ENCODE measurements at regions not wholly inside any gene's neighbourhood (a gene's known extent, or its start where the extent isn't known, plus 50 kb on each side); places are given as distances from the start of the nearest gene placed in this dataset.

DNA sequence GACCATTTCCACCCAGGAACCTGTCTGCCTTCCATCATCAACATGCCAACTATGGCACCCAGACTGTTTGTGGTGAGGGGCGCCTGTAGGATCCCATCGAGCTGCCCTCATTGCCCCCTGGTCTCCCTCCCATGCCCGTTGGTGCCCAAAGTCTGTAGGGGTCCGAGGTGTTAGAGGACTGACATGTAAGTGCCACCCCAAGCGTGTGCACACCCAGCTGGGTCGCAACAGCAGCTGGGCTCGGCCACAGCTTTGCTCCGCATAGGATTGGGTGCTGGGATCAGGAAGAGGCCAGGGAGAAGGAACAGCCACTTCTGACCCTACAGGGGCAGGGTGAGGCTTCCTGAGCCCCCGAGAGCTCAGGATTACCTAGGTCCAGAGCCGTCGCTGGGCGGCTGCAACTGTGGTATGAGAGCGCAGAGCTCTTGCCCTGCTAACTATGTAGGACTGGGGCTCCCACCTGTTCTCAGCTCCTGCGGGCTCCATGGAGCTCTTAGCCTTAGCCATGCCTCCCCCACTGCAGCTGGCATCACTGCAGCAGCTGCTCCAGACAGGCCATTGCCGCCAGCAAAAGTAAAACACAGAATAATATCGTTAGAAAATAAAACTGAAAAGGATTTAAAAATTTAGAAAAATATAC, 1160.3 kb downstream of the FSTL5 start:
- 97% methylated on average over 14 of the region's 16 CpGs for WGBS (ENCODE audit: insufficient coverage)
- no peak for DNase-seq
- H3K36me3 ChIP-seq (ENCODE audit: control insufficient read depth in 4 of 4, insufficient read depth in 4 of 4, low read length in 3 of 4) = no peaks in the 10 kb centered on the region
- no peak overlapping the region for H3K27ac ChIP-seq (ENCODE audit: insufficient read depth in 1 of 2, low read depth in 1 of 2, low read length in 2 of 2, poor library complexity in 1 of 2, severe bottlenecking in 2 of 2)
- no peak overlapping the region for H3K4me3 ChIP-seq (ENCODE audit: control insufficient read depth in 1 of 7, extremely low read depth in 1 of 7, insufficient read depth in 4 of 7, low read depth in 2 of 7, low read length in 6 of 7)
- no peaks in the 10 kb centered on the region for H3K27me3 ChIP-seq (replicated peaks in 2 of 5; ENCODE audit: control insufficient read depth in 4 of 5, insufficient read depth in 5 of 5, low read length in 4 of 5)
- no peaks in the 10 kb centered on the region for H3K9me3 ChIP-seq (ENCODE audit: control extremely low read depth in 1 of 5, control insufficient read depth in 4 of 5, insufficient read depth in 2 of 5, low read depth in 1 of 5, low read length in 4 of 5)
- H3K4me1 ChIP-seq (ENCODE audit: control extremely low read depth in 1 of 4, control insufficient read depth in 4 of 4, insufficient read depth in 4 of 4, low read length in 3 of 4) = no peaks in the 10 kb centered on the region
- ChIA-PET POLR2A (interaction anchor here (0.5 kb wide), 1 partner anchor 349 kb away, joined by 4 read pairs; no protein-coding TSS in a partner anchor), CTCF (no interaction called here)

DNA sequence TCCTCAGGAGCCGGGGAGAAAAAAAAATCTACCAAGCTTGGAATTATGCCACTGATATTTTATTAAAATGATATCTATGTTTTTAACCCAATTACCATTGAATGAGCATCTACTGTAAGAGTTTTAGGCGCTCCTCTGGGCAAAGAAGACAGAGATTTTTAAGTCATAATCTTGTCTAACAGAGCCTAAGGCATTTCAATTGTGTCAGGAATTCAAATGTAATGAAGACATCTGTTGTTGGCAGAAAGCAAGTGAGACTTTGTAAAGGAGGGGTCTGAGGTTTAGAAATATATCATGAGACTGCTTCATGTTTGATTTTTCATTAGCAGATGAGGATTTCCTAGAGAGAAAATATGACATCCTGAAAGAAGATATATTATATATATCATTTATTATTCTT, 1158.1 kb downstream of the FSTL5 start:
- Histone ChIP-seq H3K27me3 (replicated peaks in 2 of 5; ENCODE audit: control insufficient read depth in 4 of 5, insufficient read depth in 5 of 5, low read length in 4 of 5) (no peaks in the 10 kb centered on the region), H3K9me3 (ENCODE audit: control extremely low read depth in 1 of 5, control insufficient read depth in 4 of 5, insufficient read depth in 2 of 5, low read depth in 1 of 5, low read length in 4 of 5) (no peaks in the 10 kb centered on the region), H3K4me1 (ENCODE audit: control extremely low read depth in 1 of 4, control insufficient read depth in 4 of 4, insufficient read depth in 4 of 4, low read length in 3 of 4) (no peaks in the 10 kb centered on the region), H3K36me3 (ENCODE audit: control insufficient read depth in 4 of 4, insufficient read depth in 4 of 4, low read length in 3 of 4) (no peaks in the 10 kb centered on the region), H3K27ac (ENCODE audit: insufficient read depth in 1 of 2, low read depth in 1 of 2, low read length in 2 of 2, poor library complexity in 1 of 2, severe bottlenecking in 2 of 2) (no peak overlapping the region), H3K4me3 (ENCODE audit: control insufficient read depth in 1 of 7, extremely low read depth in 1 of 7, insufficient read depth in 4 of 7, low read depth in 2 of 7, low read length in 6 of 7) (no peak overlapping the region)
- ChIA-PET POLR2A (no interaction called here), CTCF (no interaction called here)
- WGBS (ENCODE audit: insufficient coverage) = no CpG with 5 or more reads among the region's 2 CpGs
- DNase-seq = no peak

- Histone ChIP-seq H3K4me3 (ENCODE audit: control insufficient read depth in 1 of 7, extremely low read depth in 1 of 7, insufficient read depth in 4 of 7, low read depth in 2 of 7, low read length in 6 of 7) (no peak overlapping the region), H3K27ac (ENCODE audit: insufficient read depth in 1 of 2, low read depth in 1 of 2, low read length in 2 of 2, poor library complexity in 1 of 2, severe bottlenecking in 2 of 2) (no peak overlapping the region), H3K27me3 (replicated peaks in 2 of 5; ENCODE audit: control insufficient read depth in 4 of 5, insufficient read depth in 5 of 5, low read length in 4 of 5) (no peaks in the 10 kb centered on the region), H3K36me3 (ENCODE audit: control insufficient read depth in 4 of 4, insufficient read depth in 4 of 4, low read length in 3 of 4) (no peaks in the 10 kb centered on the region), H3K4me1 (ENCODE audit: control extremely low read depth in 1 of 4, control insufficient read depth in 4 of 4, insufficient read depth in 4 of 4, low read length in 3 of 4) (no peaks in the 10 kb centered on the region), H3K9me3 (ENCODE audit: control extremely low read depth in 1 of 5, control insufficient read depth in 4 of 5, insufficient read depth in 2 of 5, low read depth in 1 of 5, low read length in 4 of 5) (no peaks in the 10 kb centered on the region)
- whole genome bisulfite sequencing (ENCODE audit: insufficient coverage) = no CpG with 5 or more reads among the region's 2 CpGs
- no peak for DNase-seq
- ChIA-PET CTCF (no interaction called here), POLR2A (no interaction called here)
Measured at GRCh38 chr4:161008527-161008926, 1155.3 kb downstream of the FSTL5 start.

DNA sequence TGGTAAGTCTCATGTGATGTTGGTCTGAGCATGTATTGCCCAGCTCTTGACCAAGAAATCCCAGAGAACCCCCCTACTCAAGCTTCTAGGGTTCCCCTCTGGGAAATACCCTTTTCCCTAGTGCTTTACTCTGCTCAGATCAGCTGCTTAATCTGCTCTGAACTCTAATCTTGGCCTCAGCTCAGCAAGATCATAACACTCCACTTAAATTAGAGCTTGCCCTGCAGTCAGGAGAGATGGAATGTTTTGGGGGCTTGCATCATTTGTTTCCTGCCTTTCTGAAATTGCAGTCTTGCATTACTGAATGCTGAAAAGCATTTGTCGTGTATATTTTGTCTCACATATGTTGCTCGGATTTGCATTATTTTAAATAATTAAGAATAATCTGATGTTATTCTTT, 1153.6 kb downstream of the FSTL5 start:
- CTCF ChIA-PET = no interaction called here
- POLR2A ChIA-PET = no interaction called here
- Histone ChIP-seq H3K4me1 (ENCODE audit: control extremely low read depth in 1 of 4, control insufficient read depth in 4 of 4, insufficient read depth in 4 of 4, low read length in 3 of 4) (no peaks in the 10 kb centered on the region), H3K9me3 (ENCODE audit: control extremely low read depth in 1 of 5, control insufficient read depth in 4 of 5, insufficient read depth in 2 of 5, low read depth in 1 of 5, low read length in 4 of 5) (no peaks in the 10 kb centered on the region), H3K27me3 (replicated peaks in 2 of 5; ENCODE audit: control insufficient read depth in 4 of 5, insufficient read depth in 5 of 5, low read length in 4 of 5) (no peaks in the 10 kb centered on the region), H3K4me3 (ENCODE audit: control insufficient read depth in 1 of 7, extremely low read depth in 1 of 7, insufficient read depth in 4 of 7, low read depth in 2 of 7, low read length in 6 of 7) (no peak overlapping the region), H3K36me3 (ENCODE audit: control insufficient read depth in 4 of 4, insufficient read depth in 4 of 4, low read length in 3 of 4) (no peaks in the 10 kb centered on the region), H3K27ac (ENCODE audit: insufficient read depth in 1 of 2, low read depth in 1 of 2, low read length in 2 of 2, poor library complexity in 1 of 2, severe bottlenecking in 2 of 2) (no peak overlapping the region)
- DNase-seq = no peak
- WGBS (ENCODE audit: insufficient coverage) = no CpG with 5 or more reads among the region's 2 CpGs
